Omental fat pad (tissue), 3 donors: ENCODE measurements at regions not wholly inside any gene's neighbourhood (a gene's known extent, or its start where the extent isn't known, plus 50 kb on each side); places are given as distances from the start of the nearest gene placed in this dataset.
"Not testable (repeated sequence)": the region's sequence is repeated elsewhere in the genome, so short reads cannot be mapped to it uniquely, and the experiment has no call there.

Experiments used
- ATAC-seq: fragments of 150-250 bp; one replicate; pipeline ENCODE4 v1.9.1; 2016; ENCODE audit warnings: mild to moderate bottlenecking, moderate library complexity; ENCODE audit not compliant: low FRiP score
- DNase-seq: peaks from one replicate; pipeline ENCODE4 v3.0.0-alpha.2; 2019; ENCODE audit warnings: low spot score
- TF ChIP-seq, protein P1 (sequence below), 3 donors: fragments of 450-650 bp; IDR thresholded peaks; one replicate each; pipeline ENCODE4 v1.5.1; 2016 to 2017; ENCODE audit warnings: antibody characterized with exemption in 3 of 3, mild to moderate bottlenecking in 3 of 3, moderate library complexity in 2 of 3

DNA sequence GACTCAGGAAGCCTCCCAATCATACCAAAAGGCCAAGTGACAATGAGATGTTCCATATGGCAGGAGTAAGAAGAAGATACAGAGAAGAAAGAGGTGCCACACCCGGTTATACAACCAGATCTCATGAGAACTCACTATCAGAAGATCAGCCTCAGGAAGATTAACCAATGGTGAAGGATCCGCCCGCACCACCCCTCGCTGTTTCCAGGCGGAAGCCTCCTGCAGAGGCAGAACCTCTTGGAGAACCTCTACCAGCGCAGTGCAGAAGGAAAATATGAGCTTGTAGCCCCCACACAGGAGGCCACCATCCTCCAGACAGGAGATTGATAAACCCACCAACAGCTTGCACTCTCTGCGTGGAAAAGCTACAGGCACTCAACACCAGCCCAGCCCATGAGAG is 245.1 kb downstream of the POTED start:
- TF ChIP-seq, protein P1, sequence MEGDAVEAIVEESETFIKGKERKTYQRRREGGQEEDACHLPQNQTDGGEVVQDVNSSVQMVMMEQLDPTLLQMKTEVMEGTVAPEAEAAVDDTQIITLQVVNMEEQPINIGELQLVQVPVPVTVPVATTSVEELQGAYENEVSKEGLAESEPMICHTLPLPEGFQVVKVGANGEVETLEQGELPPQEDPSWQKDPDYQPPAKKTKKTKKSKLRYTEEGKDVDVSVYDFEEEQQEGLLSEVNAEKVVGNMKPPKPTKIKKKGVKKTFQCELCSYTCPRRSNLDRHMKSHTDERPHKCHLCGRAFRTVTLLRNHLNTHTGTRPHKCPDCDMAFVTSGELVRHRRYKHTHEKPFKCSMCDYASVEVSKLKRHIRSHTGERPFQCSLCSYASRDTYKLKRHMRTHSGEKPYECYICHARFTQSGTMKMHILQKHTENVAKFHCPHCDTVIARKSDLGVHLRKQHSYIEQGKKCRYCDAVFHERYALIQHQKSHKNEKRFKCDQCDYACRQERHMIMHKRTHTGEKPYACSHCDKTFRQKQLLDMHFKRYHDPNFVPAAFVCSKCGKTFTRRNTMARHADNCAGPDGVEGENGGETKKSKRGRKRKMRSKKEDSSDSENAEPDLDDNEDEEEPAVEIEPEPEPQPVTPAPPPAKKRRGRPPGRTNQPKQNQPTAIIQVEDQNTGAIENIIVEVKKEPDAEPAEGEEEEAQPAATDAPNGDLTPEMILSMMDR (IDR thresholded peaks at IDR 0.05) = no peak
- no peak for ATAC-seq
- DNase-seq = no peak

DNA sequence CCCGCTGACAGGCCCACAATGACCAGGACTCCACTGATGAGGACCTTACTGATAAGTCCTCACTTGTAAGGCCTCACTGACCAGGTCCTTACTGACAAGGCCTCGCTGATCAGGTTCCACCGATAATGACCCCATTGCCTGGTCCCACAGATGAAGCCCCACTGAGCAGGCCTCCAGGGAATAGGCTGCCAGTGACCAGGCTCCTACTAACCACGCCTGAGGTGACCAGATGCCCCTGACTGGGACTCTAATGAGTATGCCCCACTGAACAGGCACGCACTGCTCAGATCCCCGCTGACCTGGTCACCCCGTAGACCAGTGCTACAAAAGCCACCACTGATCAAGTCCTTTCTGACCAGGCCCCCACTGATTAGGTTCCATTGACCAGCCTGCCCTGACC is 241.2 kb downstream of the POTED start:
- not testable (repeated sequence) for ATAC-seq

DNA sequence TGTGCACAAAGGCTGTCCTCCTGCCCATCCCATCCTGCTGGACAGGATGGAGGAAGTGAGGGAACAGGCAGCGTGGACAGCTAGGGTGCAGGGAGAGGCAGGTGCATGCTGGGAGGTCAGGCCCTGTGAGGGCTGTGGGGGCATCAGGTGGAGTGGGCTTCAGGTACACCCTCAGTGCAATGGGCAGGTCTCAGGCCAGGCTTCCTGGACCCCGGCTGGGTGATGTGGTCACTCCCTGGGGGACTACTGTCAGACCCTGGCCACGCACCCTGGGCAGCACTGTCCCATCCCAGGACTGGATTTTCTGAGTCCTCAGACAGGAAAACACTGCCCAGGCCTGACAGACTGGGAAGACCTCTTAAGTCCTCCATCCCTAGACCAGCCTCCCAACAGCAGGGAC is 239.9 kb downstream of the POTED start:
- DNase-seq, ATAC-seq: not testable (repeated sequence)

More for the DNA sequence above, 241.2 kb downstream of the POTED start:
- DNase-seq = not testable (repeated sequence)

DNA sequence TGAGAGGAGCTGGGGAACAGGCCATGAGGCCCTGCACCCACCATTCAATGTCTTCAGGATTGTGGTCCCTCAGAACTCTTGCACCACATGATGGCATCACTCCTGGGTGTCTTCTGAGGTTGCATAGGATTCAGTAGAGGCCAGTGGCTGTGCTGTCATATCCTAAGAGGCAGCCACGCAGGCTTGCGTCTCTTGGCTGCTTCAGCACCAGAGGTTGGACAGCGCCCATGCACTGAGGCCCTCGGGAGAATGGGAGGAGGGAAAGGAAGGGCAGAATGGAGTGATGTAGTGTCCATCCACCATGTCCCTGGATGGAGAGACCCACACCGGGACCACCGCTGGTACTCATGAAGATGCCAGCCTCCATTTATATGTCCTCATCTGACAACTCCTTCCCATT is 237.1 kb downstream of the POTED start:
- not testable (repeated sequence) for ATAC-seq, DNase-seq

DNA sequence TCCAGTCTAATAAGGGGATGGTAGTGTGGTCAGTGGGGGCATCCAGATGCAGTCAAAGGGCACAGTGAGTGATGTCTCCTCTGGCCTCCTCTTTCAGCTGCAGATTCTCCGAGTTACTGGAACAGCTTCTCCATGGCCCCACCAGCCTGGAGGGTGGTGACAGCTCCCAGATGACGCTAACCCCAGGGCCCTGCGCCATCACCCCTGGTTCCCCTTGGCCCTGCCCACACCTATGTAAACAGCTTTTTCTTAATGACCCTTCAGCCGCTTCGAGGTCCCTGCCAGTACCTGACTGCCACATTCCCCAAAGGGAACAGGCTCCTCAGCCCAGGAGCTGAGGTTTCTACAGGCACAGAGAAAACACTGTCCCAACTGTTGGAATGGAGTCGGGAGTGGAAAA is 235.0 kb downstream of the POTED start:
- ATAC-seq = not testable (repeated sequence)

DNA sequence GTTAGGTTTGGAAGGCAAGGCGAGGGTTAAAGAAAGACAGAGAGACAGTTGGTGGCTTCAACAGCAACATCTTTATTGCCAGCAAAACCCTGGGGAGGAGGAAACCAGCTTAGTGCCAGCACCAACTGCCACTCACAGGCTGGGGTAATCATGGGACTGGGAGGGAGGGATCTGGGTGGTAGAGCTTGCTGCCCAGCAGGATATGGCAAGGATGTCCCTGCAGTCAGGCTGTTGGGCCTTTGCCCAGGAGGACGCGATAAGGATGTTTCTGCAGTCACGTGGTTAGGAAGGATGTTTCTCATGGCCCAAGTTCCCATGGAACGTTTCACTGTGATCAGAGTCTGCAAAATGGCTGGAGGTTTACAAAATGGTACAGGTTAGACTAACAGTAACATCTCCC is 233.5 kb downstream of the POTED start:
- not testable (repeated sequence) for DNase-seq, ATAC-seq

More for the DNA sequence above, 235.0 kb downstream of the POTED start:
- not testable (repeated sequence) for DNase-seq

DNA sequence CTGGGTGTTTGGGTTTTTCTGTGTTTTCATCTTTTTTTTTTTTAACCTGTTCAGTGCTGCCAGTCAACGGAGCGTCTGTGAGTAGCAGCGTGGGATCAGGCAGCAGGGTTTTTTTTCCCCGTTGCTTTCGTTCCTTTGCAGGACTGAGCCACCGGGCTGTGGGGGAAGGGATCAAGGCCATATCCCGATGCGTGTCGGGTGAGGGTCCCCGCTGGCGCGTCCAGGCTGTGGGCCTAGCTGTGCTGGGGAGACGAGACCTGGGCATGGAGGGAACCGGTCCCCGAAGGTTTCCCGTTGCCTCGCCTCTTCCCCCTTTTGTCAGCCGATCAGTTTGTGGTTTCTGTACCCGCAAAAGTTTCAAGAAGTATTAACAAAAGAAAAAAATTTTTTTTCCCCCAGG is 218.1 kb downstream of the POTED start:
- ATAC-seq = not testable (repeated sequence)

DNA sequence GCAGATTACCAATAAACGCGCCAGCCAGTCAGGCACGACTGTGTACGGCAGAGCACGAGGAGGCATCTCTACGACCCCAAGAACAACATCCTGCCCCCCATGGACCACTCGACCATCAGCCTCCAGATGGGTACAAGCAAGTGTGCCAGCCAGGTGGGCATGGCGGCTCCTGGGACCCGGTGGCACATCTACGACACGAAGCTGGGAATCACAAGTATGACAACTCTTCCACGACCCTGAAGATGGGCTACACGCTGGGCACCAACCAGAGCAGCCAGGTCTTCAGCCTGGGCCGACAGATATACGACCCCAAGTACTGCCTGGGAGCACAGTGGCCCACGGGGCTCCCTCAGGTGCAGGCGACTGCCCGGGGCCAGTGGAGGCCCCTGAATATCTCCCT is 217.6 kb downstream of the POTED start:
- no peak for ATAC-seq
- no peak for DNase-seq
- TF ChIP-seq, protein P1 (IDR thresholded peaks at IDR 0.05) = no peak

More for the DNA sequence above, 218.1 kb downstream of the POTED start:
- DNase-seq = not testable (repeated sequence)

DNA sequence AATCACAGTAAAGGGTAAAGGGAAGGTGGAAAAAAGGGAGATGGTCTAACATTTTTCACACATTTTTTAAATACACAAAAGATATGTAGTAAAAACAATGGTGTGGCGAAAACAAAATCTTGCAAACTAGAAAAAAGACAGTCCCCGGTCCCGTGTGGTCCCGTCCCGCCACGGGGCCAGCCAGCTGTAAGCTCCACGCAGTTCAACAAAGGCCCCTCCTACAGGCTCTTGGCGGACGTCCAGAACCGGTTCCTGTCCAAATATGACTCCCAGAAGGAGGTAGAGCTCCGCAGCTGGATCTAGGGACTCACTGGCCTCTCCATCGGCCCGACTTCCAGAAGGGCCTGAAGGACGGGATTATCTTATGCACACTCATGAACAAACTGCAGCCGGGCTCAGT is 216.9 kb downstream of the POTED start:
- ATAC-seq, DNase-seq: not testable (repeated sequence)

DNA sequence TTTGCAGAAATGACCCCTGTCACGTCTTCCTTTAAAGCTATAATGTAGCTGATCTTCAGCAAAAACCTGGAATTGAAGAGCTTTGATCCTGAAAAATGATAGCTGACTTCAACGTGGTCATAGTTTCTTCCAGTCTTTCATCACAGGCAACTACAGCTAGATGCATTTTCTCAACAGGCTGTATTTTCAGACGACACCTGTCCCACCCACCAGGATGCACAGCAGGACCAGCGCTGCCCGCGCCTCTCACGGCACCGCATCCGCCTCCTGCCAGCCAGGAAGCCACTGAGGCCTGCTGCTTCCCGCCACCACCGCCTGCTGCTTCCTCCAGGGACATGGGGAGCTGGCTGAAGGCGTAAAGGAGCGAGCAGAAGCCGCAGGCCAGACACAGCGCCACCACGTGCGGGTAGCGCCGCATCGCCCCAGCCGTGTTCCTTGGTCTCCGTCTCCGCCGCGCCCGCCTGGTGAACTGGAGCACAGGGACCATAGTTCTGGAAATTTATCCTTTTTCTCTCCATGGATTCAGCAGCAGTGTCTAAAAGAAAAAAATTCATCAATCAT is 215.7 kb downstream of the POTED start:
- ATAC-seq, DNase-seq: not testable (repeated sequence)

DNA sequence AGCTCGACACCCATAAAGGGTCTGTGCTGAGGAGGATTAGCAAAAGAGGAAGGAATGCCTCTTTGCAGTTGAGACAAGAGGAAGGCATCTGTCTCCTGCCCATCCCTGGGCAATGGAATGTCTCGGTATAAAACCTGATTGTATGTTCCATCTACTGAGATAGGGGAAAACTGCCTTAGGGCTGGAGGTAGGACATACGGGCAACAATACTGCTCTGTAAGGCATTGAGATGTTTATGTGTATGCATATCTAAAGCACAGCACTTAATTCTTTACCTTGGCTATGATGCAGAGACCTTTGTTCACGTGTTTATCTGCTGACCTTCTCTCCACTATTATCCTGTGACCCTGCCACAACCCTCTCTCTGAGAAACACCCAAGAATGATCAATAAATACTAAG is 210.7 kb downstream of the POTED start:
- DNase-seq, ATAC-seq: not testable (repeated sequence)

DNA sequence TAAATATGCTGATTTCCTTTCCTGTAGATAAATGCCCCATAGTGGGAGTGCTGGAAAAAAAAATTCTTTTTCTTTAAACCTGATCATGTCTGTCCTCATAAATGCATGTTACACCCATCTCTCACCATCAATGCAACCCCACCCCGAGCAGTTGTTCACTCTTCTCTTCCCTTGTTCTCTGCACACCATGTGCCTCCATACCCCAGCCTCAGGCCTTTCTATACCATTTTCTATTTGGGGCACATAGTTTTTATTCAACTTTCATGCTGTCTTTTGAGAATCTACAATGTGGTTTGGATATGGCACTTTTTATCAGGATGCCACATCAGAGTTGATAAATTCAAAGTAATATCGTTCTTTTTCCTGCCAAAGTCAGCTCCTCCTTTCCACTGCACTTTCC is 202.6 kb downstream of the POTED start:
- ATAC-seq, DNase-seq: not testable (repeated sequence)

DNA sequence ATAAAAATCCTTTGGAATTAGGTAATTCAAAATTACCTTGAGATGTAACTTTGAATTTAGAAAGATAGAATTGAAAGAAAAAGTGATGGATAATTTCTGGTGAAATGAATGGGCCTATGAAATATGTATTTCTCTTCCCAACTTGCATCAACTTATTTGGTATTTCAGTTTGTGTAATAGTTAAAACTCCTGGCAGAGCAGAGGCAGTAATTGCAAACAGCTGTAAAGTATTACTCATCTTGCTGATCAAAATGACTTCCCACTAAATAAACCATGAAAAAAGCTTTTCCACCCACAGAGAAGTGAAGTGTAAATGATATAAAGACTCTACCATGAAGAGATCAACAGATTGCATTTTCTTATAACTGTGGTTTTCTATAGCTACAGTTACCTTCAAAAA is 201.0 kb downstream of the POTED start:
- not testable (repeated sequence) for ATAC-seq, DNase-seq

DNA sequence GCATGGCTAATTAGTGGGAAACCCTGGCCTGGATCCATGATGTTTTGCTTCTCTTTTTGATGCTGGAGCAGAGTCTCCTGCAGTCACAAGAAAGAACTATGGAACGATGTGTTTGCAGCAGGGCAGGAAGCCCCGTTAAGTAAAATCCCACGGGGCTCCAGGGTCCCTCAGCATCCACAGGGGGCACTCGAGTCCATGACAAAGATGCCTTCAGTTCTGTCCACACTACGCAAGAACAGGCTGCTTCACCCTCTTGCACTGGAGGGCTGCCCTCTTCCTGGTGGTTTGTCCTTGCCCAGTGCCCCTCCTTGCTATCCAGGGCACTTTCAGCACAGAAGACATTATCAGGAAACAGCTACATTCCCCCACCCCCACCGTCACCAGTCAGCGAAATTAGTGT is 196.9 kb downstream of the POTED start:
- not testable (repeated sequence) for ATAC-seq, DNase-seq

DNA sequence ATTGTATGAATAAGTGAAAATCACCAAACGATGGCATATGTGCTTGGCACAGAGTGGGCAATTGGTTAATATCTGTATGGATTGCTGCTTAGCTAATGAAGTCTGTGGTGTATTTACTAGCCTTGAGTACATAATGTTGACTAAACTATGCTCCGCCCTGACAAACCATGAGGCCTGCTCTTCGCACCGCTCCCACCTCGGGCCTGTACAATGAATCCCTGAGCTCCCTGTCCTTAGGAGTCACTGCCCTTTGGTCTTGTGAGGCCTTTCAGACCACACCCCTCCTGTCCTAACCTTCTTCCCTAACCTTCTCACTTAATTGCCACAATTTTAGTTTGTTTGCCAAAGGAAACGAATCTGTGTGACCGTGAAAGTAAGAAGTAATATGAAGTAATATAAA is 193.2 kb downstream of the POTED start:
- not testable (repeated sequence) for DNase-seq, ATAC-seq
